OCI-LY7 (cell line): ENCODE measurements at regions not wholly inside any gene's neighbourhood (a gene's known extent, or its start where the extent isn't known, plus 50 kb on each side); places are given as distances from the start of the nearest gene placed in this dataset.
"Not testable (repeated sequence)": the region's sequence is repeated elsewhere in the genome, so short reads cannot be mapped to it uniquely, and the experiment has no call there.

Source experiments
- BruUV-seq: library from RNA; stranded (reverse); fragments of 400-500 nt; replicated peaks from 2 replicates; lab custom pipeline; 2021; lab: Mats Ljungman, UMichigan
- CTCF ChIA-PET: fragments of 300-600 bp; sonication (Branson Sonifier 250); formaldehyde crosslinking; loops from one replicate; lab custom pipeline; 2022; ENCODE audit warnings: antibody characterized with exemption; ENCODE audit not compliant: unreplicated experiment; lab: Charles Lee
- POLR2A ChIA-PET: fragments of 300-600 bp; sonication (Branson Sonifier 250); formaldehyde crosslinking; loops from one replicate; lab custom pipeline; 2022; ENCODE audit warnings: antibody characterized with exemption; lab: Charles Lee
- DNase-seq: peaks from one replicate; pipeline ENCODE4 v3.0.0-alpha.2; 2015; ENCODE audit warnings: low spot score
- H2AFZ ChIP-seq: fragments of 200-600 bp; sonication (generic), shearing (Covaris generic); 2 replicates; pipeline ENCODE4 v1.6.1; 2014; ENCODE audit warnings: mild to moderate bottlenecking, antibody characterized with exemption, low read length, moderate library complexity
- H3K27ac ChIP-seq: fragments of 200-600 bp; sonication (generic); 2 replicates; pipeline ENCODE4 v1.5.1; 2014; ENCODE audit warnings: mixed run types, low read depth, mild to moderate bottlenecking, moderate library complexity, low read length, inconsistent platforms; ENCODE audit not compliant: poor library complexity, severe bottlenecking
- H3K36me3 ChIP-seq: fragments of 200-600 bp; sonication (generic); 2 replicates; pipeline ENCODE4 v1.6.1; 2014; ENCODE audit warnings: mild to moderate bottlenecking, antibody characterized with exemption, low read length, moderate library complexity, mixed read lengths; ENCODE audit not compliant: insufficient read depth
- H3K4me1 ChIP-seq: fragments of 200-600 bp; sonication (generic); 2 replicates; pipeline ENCODE4 v1.5.1; 2014; ENCODE audit warnings: mild to moderate bottlenecking, low read length; ENCODE audit not compliant: insufficient read depth, poor library complexity, severe bottlenecking
- H3K4me2 ChIP-seq: fragments of 200-600 bp; sonication (generic); 2 replicates; pipeline ENCODE4 v1.6.1; 2014; ENCODE audit warnings: mild to moderate bottlenecking, low read length
- H3K4me3 ChIP-seq: fragments of 200-600 bp; sonication (generic); 2 replicates; pipeline ENCODE4 v1.5.1; 2014; ENCODE audit warnings: mild to moderate bottlenecking, low read depth, low read length; ENCODE audit not compliant: poor library complexity, severe bottlenecking
- H3K79me2 ChIP-seq: fragments of 200-600 bp; sonication (generic); 2 replicates; pipeline ENCODE4 v1.6.1; 2016; ENCODE audit warnings: low read depth, mild to moderate bottlenecking, low read length, moderate library complexity, mixed read lengths; ENCODE audit not compliant: insufficient read depth
- H3K9me2 ChIP-seq: fragments of 200-600 bp; sonication (generic); 2 replicates; pipeline ENCODE4 v1.6.1; 2016; ENCODE audit warnings: mild to moderate bottlenecking, low read length, mixed read lengths; ENCODE audit not compliant: insufficient read depth
- H3K9me3 ChIP-seq: fragments of 200-600 bp; sonication (generic); 2 replicates; pipeline ENCODE4 v1.6.1; 2014; ENCODE audit warnings: mild to moderate bottlenecking, mixed run types, low read length, mixed read lengths
- H4K20me1 ChIP-seq: fragments of 200-600 bp; sonication (generic); 2 replicates; pipeline ENCODE4 v1.6.1; 2014; ENCODE audit warnings: mild to moderate bottlenecking, antibody characterized with exemption, low read length, moderate library complexity, mixed read lengths; ENCODE audit not compliant: insufficient read depth
- CTCF ChIP-seq: fragments of 200-600 bp; sonication (generic); conservative IDR thresholded peaks from 2 replicates; pipeline ENCODE4 v1.5.1; 2014; ENCODE audit warnings: mild to moderate bottlenecking, antibody characterized with exemption, low read length, moderate library complexity, mixed read lengths
- EZH2phosphoT487 ChIP-seq: fragments of 200-600 bp; sonication (generic); IDR thresholded peaks from 2 replicates; pipeline ENCODE4 v1.6.1; 2018; ENCODE audit warnings: low read depth, borderline replicate concordance, mild to moderate bottlenecking, mixed run types, antibody characterized with exemption, low read length, moderate library complexity, mixed read lengths
- intact Hi-C: fragments of 100-400 bp; cut with micrococcal nuclease; formaldehyde crosslinking; loops from one replicate; pipeline ENCODE4 v1.10.0; 2022; ENCODE audit not compliant: unreplicated experiment

GRCh38 chr11:55054723-55055122, 207.2 kb upstream of the TRIM48 start:
- intact Hi-C loops = no loop called here
- no TSS peak for BruUV-seq
- POLR2A ChIA-PET = no interaction called here

GRCh38 chr11:55084588-55084987, 177.4 kb upstream of the TRIM48 start:
- CTCF ChIA-PET, H3K4me3 ChIP-seq, H3K9me2 ChIP-seq, POLR2A ChIA-PET, BruUV-seq, H3K27ac ChIP-seq, H3K36me3 ChIP-seq, H2AFZ ChIP-seq, intact Hi-C loops, H3K4me1 ChIP-seq, H4K20me1 ChIP-seq, H3K4me2 ChIP-seq, DNase-seq, H3K79me2 ChIP-seq: not testable (repeated sequence)
- peaks cover 17% of the 10 kb centered on the region; the same call in 1 of the 2 replicates for H3K9me3 ChIP-seq

More at GRCh38 chr11:55054723-55055122, 207.2 kb upstream of the TRIM48 start:
- Histone ChIP-seq H4K20me1 (no peaks in the 10 kb centered on the region), H3K4me1 (no peaks in the 10 kb centered on the region), H3K9me3 (peaks cover 47% of the 10 kb centered on the region), H3K9me2 (no peaks in the 10 kb centered on the region), H3K27ac (no peak overlapping the region), H3K36me3 (no peaks in the 10 kb centered on the region), H3K4me2 (no peak overlapping the region), H2AFZ (no peak overlapping the region), H3K79me2 (no peaks in the 10 kb centered on the region), H3K4me3 (no peak overlapping the region)
- DNase-seq = no peak
- CTCF ChIA-PET = no interaction called here
- TF ChIP-seq EZH2phosphoT487 = no peak
- TF ChIP-seq CTCF = no peak

GRCh38 chr11:55106391-55106790, 155.6 kb upstream of the TRIM48 start:
- Histone ChIP-seq H3K27ac (no peak overlapping the region), H3K9me2 (no peaks in the 10 kb centered on the region), H3K79me2 (no peaks in the 10 kb centered on the region), H3K4me2 (no peak overlapping the region), H3K4me1 (no peaks in the 10 kb centered on the region), H3K4me3 (no peak overlapping the region), H3K36me3 (no peaks in the 10 kb centered on the region), H3K9me3 (peaks cover 35% of the 10 kb centered on the region), H2AFZ (no peak overlapping the region), H4K20me1 (no peaks in the 10 kb centered on the region)
- POLR2A ChIA-PET = interaction anchor here (1.7 kb wide), 1 partner anchor 30 kb away, joined by 6 read pairs; no protein-coding TSS in a partner anchor
- DNase-seq = no peak
- TF ChIP-seq CTCF = peak; percentile 44; the same call in 1 of the 2 replicates
- no peak for TF ChIP-seq EZH2phosphoT487
- CTCF ChIA-PET = no interaction called here
- intact Hi-C loops = no loop called here
- BruUV-seq = no TSS peak
